ENCODE measurements at regions not wholly inside any gene's neighbourhood (a gene's known extent, or its start where the extent isn't known, plus 50 kb on each side); places are given as distances from the start of the nearest gene placed in this dataset.

DNA sequence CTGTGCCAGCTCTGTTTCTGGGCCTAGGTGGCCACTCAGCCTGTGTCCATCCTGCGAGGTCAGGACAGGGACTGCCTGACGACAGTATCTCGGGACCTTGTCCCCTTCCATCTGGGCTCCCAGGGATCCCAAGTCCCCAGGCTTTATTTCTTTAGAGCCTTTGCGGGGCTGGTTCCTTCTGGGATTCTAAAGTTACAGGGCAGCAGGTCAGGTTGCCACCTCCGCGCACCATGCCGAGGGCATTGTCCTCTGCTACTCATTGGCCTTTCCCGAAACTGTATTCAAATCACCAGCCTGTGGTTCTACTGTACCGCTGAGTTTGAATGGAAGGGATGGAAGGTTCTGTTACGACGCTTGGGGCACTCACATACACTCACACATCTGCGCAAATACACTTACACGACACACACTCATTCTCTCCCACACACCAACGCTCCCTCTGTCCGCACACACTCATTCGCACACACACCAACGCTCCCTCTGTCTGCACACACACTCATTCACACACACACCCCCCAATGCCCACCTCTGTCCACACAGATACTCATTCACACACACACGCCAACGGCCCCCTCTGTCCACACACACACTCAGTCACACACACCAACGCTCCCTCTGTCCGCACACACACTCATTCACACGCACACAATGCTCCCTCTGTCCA lies 59.8 kb upstream of the THBS2 start:
- Mint-ChIP-seq H3K27me3 (no peaks in the 10 kb centered on the region), H3K27ac (no peak overlapping the region), H3K4me3 (no peak overlapping the region), H3K36me3 (no peaks in the 10 kb centered on the region), H3K4me1 (no peaks in the 10 kb centered on the region), H3K9me3 (peaks cover 0 to 6% (median 0%) of the 10 kb centered on the region in 3 donors)

DNA sequence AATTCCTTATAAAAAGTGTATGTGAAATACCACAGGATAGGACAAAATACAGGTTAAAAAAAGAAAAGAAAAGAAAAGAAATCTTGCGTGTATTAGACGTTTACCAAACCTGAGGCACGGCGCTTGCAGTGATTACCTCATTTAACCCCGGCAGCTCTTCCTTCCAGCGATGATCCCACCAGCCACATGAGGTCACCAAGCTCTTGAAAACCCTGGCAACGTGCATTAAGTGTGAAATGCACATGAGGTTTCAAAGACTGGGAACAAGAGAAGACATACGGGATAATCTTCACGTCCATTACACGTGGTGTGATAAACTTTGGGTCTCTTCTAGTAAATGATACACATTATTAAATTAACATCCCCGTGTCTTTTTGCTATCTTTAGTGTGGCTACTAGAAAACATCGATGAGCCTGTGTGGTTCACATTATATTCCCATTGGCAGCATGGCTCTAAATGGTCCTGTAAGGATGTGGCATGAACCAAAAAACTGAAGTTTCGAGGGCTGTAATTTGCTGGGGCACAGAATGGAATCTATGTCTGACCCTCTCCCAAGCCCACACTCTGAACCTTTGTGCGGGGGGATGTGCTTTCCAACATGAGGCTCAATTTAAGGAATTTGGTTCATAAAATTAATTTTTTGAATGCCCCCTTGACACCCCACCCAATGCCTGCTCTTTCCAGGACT lies 59.2 kb upstream of the THBS2 start:
- Mint-ChIP-seq H3K36me3 (no peaks in the 10 kb centered on the region), H3K9me3 (peaks cover 0 to 6% (median 0%) of the 10 kb centered on the region in 3 donors), H3K4me1 (no peaks in the 10 kb centered on the region), H3K4me3 (no peak overlapping the region), H3K27me3 (no peaks in the 10 kb centered on the region), H3K27ac (no peak overlapping the region)

DNA sequence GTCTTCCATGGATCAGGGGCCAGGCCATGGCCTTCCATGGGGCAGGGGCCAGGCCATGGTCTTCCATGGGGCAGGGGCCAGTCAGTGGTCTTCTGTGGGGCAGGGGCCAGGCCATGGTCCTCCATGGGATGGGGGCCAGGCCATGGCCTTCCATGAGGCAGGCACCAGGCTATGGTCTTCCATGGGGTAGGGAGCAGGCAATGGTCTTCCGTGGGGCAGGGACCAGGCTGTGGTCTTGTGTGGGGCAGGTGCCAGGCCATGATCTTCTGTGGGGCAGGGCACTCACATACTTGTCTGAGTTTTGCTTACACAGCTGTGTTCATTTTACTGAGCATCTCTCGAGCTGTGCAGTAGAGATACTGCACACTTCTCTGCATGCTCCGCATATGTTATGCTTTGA lies 57.3 kb upstream of the THBS2 start:
- H3K4me3 Mint-ChIP-seq: no peak overlapping the region
- no peaks in the 10 kb centered on the region for H3K36me3 Mint-ChIP-seq
- H3K9me3 Mint-ChIP-seq: peaks cover 0 to 4% (median 0%) of the 10 kb centered on the region in 3 donors
- no peak overlapping the region for H3K27ac Mint-ChIP-seq
- no peaks in the 10 kb centered on the region for H3K27me3 Mint-ChIP-seq
- H3K4me1 Mint-ChIP-seq: no peaks in the 10 kb centered on the region

Measured in IgD-negative memory B cell (primary cell).